ENCODE measurements at regions not wholly inside any gene's neighbourhood (a gene's known extent, or its start where the extent isn't known, plus 50 kb on each side); places are given as distances from the start of the nearest gene placed in this dataset.

- Histone ChIP-seq H3K4me2 (ENCODE audit: low read length, poor library complexity, severe bottlenecking) (no peak overlapping the region), H2AK5ac (ENCODE audit: low read length, severe bottlenecking) (no peak overlapping the region), H4K8ac (ENCODE audit: low read length) (no peak overlapping the region), H3K23ac (ENCODE audit: low read length in 2 of 2) (no peak overlapping the region), H2BK120ac (ENCODE audit: low read depth, low read length) (no peak overlapping the region), H3K18ac (ENCODE audit: low read depth in 1 of 2, low read length in 2 of 2) (no peak overlapping the region), H3K36me3 (ENCODE audit: control insufficient read depth in 1 of 2, insufficient read depth in 2 of 2, low read depth in 1 of 2, low read length in 2 of 2) (no peaks in the 10 kb centered on the region), H3K9ac (ENCODE audit: low read length) (no peak overlapping the region), H3K79me1 (replicated peaks; ENCODE audit: low read length, poor library complexity, severe bottlenecking) (no peaks in the 10 kb centered on the region), H3K4ac (ENCODE audit: low read depth in 1 of 2, low read length in 2 of 2) (no peak overlapping the region), H2BK12ac (ENCODE audit: low read length in 2 of 2) (no peak overlapping the region), H3K4me3 (ENCODE audit: insufficient read depth in 1 of 2, low read depth in 1 of 2, low read length in 2 of 2) (no peak overlapping the region), H2AFZ (ENCODE audit: low read depth, low read length) (no peak overlapping the region), H3K27me3 (ENCODE audit: control insufficient read depth in 1 of 2, insufficient read depth in 1 of 2, low read length in 2 of 2) (no peaks in the 10 kb centered on the region), H2BK15ac (ENCODE audit: low read depth, poor library complexity, severe bottlenecking) (no peak overlapping the region), H2BK5ac (ENCODE audit: low read depth, low read length, poor library complexity, severe bottlenecking) (no peak overlapping the region), H4K91ac (ENCODE audit: low read length) (no peak overlapping the region), H3K9me3 (ENCODE audit: control insufficient read depth, low read length) (no peaks in the 10 kb centered on the region), H3K4me1 (ENCODE audit: control insufficient read depth, insufficient read depth, low read depth, low read length) (no peaks in the 10 kb centered on the region), H3K27ac (ENCODE audit: low read length, poor library complexity, severe bottlenecking) (no peak overlapping the region), H3K14ac (ENCODE audit: low read length in 2 of 2) (no peak overlapping the region)
- no peak for DNase-seq
- 83% methylated on average over 1 of the region's 2 CpGs for WGBS
Measured at GRCh38 chr2:177118636-177119035, 94.0 kb upstream of the HNRNPA3 start.

DNA sequence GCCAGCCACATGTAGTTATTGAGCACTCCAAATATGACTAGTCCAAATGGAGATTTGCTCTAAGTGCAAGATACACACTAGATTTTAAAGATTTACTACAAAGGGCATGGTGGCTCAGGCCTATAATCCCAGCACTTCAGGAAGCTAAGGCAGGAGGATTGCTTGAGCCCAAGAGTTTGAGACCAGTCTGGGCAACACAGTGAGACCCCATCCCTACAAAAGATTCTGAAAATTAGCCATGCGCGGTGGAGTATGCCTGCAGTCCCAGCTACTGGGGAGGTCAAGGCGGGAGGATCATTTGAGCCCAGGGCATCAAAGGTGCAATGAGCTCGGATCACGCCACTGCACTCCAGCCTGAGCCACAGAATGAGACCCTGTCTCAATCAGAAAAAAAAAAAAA, 93.5 kb upstream of the HNRNPA3 start:
- Histone ChIP-seq H3K9ac (ENCODE audit: low read length) (no peak overlapping the region), H4K91ac (ENCODE audit: low read length) (no peak overlapping the region)

DNA sequence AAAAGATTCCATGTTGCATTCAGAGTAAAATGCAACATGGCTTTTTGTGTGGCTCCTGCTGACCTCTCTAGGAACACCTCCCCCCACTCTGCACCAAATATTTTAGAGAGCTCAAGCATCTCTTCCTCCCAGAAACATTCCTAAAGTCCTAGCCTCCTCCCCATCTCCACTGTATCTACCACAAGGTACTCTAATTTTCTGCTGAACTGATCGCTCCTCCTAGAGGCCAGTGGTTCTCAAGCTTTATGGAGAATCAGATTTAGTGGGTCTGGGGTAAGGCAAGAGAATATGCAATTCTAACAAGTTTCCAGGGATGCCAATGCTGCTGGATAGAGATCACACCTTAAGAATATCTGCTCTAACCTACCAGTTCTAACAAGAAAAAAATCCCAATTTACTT, 89.5 kb upstream of the HNRNPA3 start:
- Histone ChIP-seq H3K27ac (ENCODE audit: low read length, poor library complexity, severe bottlenecking) (no peak overlapping the region), H3K79me1 (replicated peaks; ENCODE audit: low read length, poor library complexity, severe bottlenecking) (no peaks in the 10 kb centered on the region), H3K9me3 (ENCODE audit: control insufficient read depth, low read length) (no peaks in the 10 kb centered on the region), H2BK120ac (ENCODE audit: low read depth, low read length) (no peak overlapping the region), H3K9ac (ENCODE audit: low read length) (no peak overlapping the region), H3K18ac (ENCODE audit: low read depth in 1 of 2, low read length in 2 of 2) (no peak overlapping the region), H3K27me3 (ENCODE audit: control insufficient read depth in 1 of 2, insufficient read depth in 1 of 2, low read length in 2 of 2) (no peaks in the 10 kb centered on the region), H2BK12ac (ENCODE audit: low read length in 2 of 2) (no peak overlapping the region), H3K4me1 (ENCODE audit: control insufficient read depth, insufficient read depth, low read depth, low read length) (no peaks in the 10 kb centered on the region), H3K14ac (ENCODE audit: low read length in 2 of 2) (no peak overlapping the region), H2AK5ac (ENCODE audit: low read length, severe bottlenecking) (no peak overlapping the region), H2AFZ (ENCODE audit: low read depth, low read length) (no peak overlapping the region), H3K36me3 (ENCODE audit: control insufficient read depth in 1 of 2, insufficient read depth in 2 of 2, low read depth in 1 of 2, low read length in 2 of 2) (no peaks in the 10 kb centered on the region), H4K91ac (ENCODE audit: low read length) (no peak overlapping the region), H4K8ac (ENCODE audit: low read length) (no peak overlapping the region), H3K23ac (ENCODE audit: low read length in 2 of 2) (no peak overlapping the region), H2BK15ac (ENCODE audit: low read depth, poor library complexity, severe bottlenecking) (no peak overlapping the region), H3K4me3 (ENCODE audit: insufficient read depth in 1 of 2, low read depth in 1 of 2, low read length in 2 of 2) (no peak overlapping the region), H2BK5ac (ENCODE audit: low read depth, low read length, poor library complexity, severe bottlenecking) (no peak overlapping the region), H3K4me2 (ENCODE audit: low read length, poor library complexity, severe bottlenecking) (no peak overlapping the region), H3K4ac (ENCODE audit: low read depth in 1 of 2, low read length in 2 of 2) (no peak overlapping the region)
- no CpG with 5 or more reads among the region's 1 CpG for WGBS
- no peak for DNase-seq

More for the DNA sequence above, 93.5 kb upstream of the HNRNPA3 start:
- Histone ChIP-seq H3K23ac (ENCODE audit: low read length in 2 of 2) (no peak overlapping the region), H3K36me3 (ENCODE audit: control insufficient read depth in 1 of 2, insufficient read depth in 2 of 2, low read depth in 1 of 2, low read length in 2 of 2) (no peaks in the 10 kb centered on the region), H2AFZ (ENCODE audit: low read depth, low read length) (no peak overlapping the region), H3K14ac (ENCODE audit: low read length in 2 of 2) (no peak overlapping the region), H3K79me1 (replicated peaks; ENCODE audit: low read length, poor library complexity, severe bottlenecking) (no peaks in the 10 kb centered on the region), H2BK12ac (ENCODE audit: low read length in 2 of 2) (no peak overlapping the region), H3K18ac (ENCODE audit: low read depth in 1 of 2, low read length in 2 of 2) (no peak overlapping the region), H3K4me3 (ENCODE audit: insufficient read depth in 1 of 2, low read depth in 1 of 2, low read length in 2 of 2) (no peak overlapping the region), H2BK15ac (ENCODE audit: low read depth, poor library complexity, severe bottlenecking) (no peak overlapping the region), H3K4me2 (ENCODE audit: low read length, poor library complexity, severe bottlenecking) (no peak overlapping the region), H3K4me1 (ENCODE audit: control insufficient read depth, insufficient read depth, low read depth, low read length) (no peaks in the 10 kb centered on the region), H2AK5ac (ENCODE audit: low read length, severe bottlenecking) (no peak overlapping the region), H2BK120ac (ENCODE audit: low read depth, low read length) (no peak overlapping the region), H3K9me3 (ENCODE audit: control insufficient read depth, low read length) (no peaks in the 10 kb centered on the region), H3K27ac (ENCODE audit: low read length, poor library complexity, severe bottlenecking) (no peak overlapping the region), H3K4ac (ENCODE audit: low read depth in 1 of 2, low read length in 2 of 2) (no peak overlapping the region), H3K27me3 (ENCODE audit: control insufficient read depth in 1 of 2, insufficient read depth in 1 of 2, low read length in 2 of 2) (no peaks in the 10 kb centered on the region), H2BK5ac (ENCODE audit: low read depth, low read length, poor library complexity, severe bottlenecking) (no peak overlapping the region), H4K8ac (ENCODE audit: low read length) (no peak overlapping the region)
- 100% methylated on average over 3 of the region's 5 CpGs for WGBS
- DNase-seq: no peak

- no peak overlapping the region for H3K4me3 ChIP-seq (ENCODE audit: insufficient read depth in 1 of 2, low read depth in 1 of 2, low read length in 2 of 2)
- no peak overlapping the region for H2BK15ac ChIP-seq (ENCODE audit: low read depth, poor library complexity, severe bottlenecking)
- no peak overlapping the region for H4K91ac ChIP-seq (ENCODE audit: low read length)
- no peak for DNase-seq
- H4K8ac ChIP-seq (ENCODE audit: low read length): no peak overlapping the region
- no peak overlapping the region for H2AK5ac ChIP-seq (ENCODE audit: low read length, severe bottlenecking)
- H2BK120ac ChIP-seq (ENCODE audit: low read depth, low read length): no peak overlapping the region
- H3K27me3 ChIP-seq (ENCODE audit: control insufficient read depth in 1 of 2, insufficient read depth in 1 of 2, low read length in 2 of 2): no peaks in the 10 kb centered on the region
- no peak overlapping the region for H3K9ac ChIP-seq (ENCODE audit: low read length)
- no peak overlapping the region for H3K4ac ChIP-seq (ENCODE audit: low read depth in 1 of 2, low read length in 2 of 2)
- H3K14ac ChIP-seq (ENCODE audit: low read length in 2 of 2): no peak overlapping the region
- H3K23ac ChIP-seq (ENCODE audit: low read length in 2 of 2): no peak overlapping the region
- no peak overlapping the region for H2BK5ac ChIP-seq (ENCODE audit: low read depth, low read length, poor library complexity, severe bottlenecking)
- H3K4me2 ChIP-seq (ENCODE audit: low read length, poor library complexity, severe bottlenecking): no peak overlapping the region
- H2BK12ac ChIP-seq (ENCODE audit: low read length in 2 of 2): no peak overlapping the region
- H3K9me3 ChIP-seq (ENCODE audit: control insufficient read depth, low read length): no peaks in the 10 kb centered on the region
- H3K18ac ChIP-seq (ENCODE audit: low read depth in 1 of 2, low read length in 2 of 2): no peak overlapping the region
- WGBS: 100% methylated on average over 1 of the region's 2 CpGs
- no peaks in the 10 kb centered on the region for H3K79me1 ChIP-seq (replicated peaks; ENCODE audit: low read length, poor library complexity, severe bottlenecking)
- no peaks in the 10 kb centered on the region for H3K4me1 ChIP-seq (ENCODE audit: control insufficient read depth, insufficient read depth, low read depth, low read length)
- H2AFZ ChIP-seq (ENCODE audit: low read depth, low read length): no peak overlapping the region
- H3K36me3 ChIP-seq (ENCODE audit: control insufficient read depth in 1 of 2, insufficient read depth in 2 of 2, low read depth in 1 of 2, low read length in 2 of 2): no peaks in the 10 kb centered on the region
- H3K27ac ChIP-seq (ENCODE audit: low read length, poor library complexity, severe bottlenecking): no peak overlapping the region
Measured at GRCh38 chr2:177124371-177124770, 88.2 kb upstream of the HNRNPA3 start.
